Astrocyte of the spinal cord (primary cell): ENCODE measurements at regions not wholly inside any gene's neighbourhood (a gene's known extent, or its start where the extent isn't known, plus 50 kb on each side); places are given as distances from the start of the nearest gene placed in this dataset.
A peak's percentile ranks its signal among the peaks of the same experiment; 100 is the strongest.

ENCODE experiments used
- DNase-seq: peaks from one replicate; pipeline ENCODE4 v3.0.0; 2011; ENCODE audit warnings: low read depth, low spot score
- H3K4me3 ChIP-seq: 2 replicates; pipeline ENCODE4 v1.5.1; 2011; ENCODE audit warnings: low read depth, mild to moderate bottlenecking, low read length, moderate library complexity
- CTCF ChIP-seq: IDR thresholded peaks from 2 replicates; pipeline ENCODE4 v1.5.1; 2012; ENCODE audit warnings: low read depth, mild to moderate bottlenecking, low read length, inconsistent platforms
- in situ Hi-C: cut with HindIII; loops from 2 replicates; pipeline ENCODE4 v1.10.0; 2017; ENCODE audit warnings: low sequenced_read_pairs

GRCh38 chr12:42677461-42677860, 87.9 kb upstream of the PRICKLE1 start:
- no peak for DNase-seq
- in situ Hi-C loops: no loop called here
- TF ChIP-seq CTCF: no peak
- H3K4me3 ChIP-seq: no peak overlapping the region

GRCh38 chr12:42673535-42673934, 84.0 kb upstream of the PRICKLE1 start:
- TF ChIP-seq CTCF: no peak
- in situ Hi-C loops: no loop called here
- H3K4me3 ChIP-seq: no peak overlapping the region
- no peak for DNase-seq

DNA sequence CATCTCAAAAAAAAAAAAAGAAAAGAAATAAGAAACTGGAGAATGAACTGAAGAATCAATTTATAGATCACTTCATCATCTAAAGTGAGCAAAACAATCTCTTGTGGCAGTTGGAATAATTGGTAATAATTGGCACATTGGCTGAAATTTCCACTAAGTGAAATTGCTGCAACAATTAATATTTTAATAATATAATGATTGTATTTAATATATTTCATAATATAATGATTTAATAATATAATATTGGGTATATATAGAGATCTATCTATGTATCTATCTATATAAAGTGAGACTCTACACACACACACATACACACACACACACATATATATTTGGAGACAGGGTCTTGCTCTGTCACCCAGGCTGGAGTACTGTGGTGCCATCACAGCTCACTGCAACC, 81.2 kb upstream of the PRICKLE1 start:
- in situ Hi-C loops: no loop called here
- no peak for TF ChIP-seq CTCF
- H3K4me3 ChIP-seq: no peak overlapping the region
- no peak for DNase-seq

- DNase-seq: peak; percentile 22
- in situ Hi-C loops: no loop called here
- H3K4me3 ChIP-seq: no peak overlapping the region
- no peak for TF ChIP-seq CTCF
These were observed 80.0 kb upstream of the PRICKLE1 start for GRCh38 chr12:42669553-42669952.

GRCh38 chr12:42666671-42667243, 77.2 kb upstream of the PRICKLE1 start:
- H3K4me3 ChIP-seq: no peak overlapping the region
- in situ Hi-C loops: no loop called here
- peak; percentile 53 for DNase-seq
- no peak for TF ChIP-seq CTCF

GRCh38 chr12:42663621-42664020, 74.1 kb upstream of the PRICKLE1 start:
- in situ Hi-C loops: no loop called here
- no peak for TF ChIP-seq CTCF
- no peak for DNase-seq
- H3K4me3 ChIP-seq: no peak overlapping the region
